COLO668 (cell line): ENCODE measurements at regions not wholly inside any gene's neighbourhood (a gene's known extent, or its start where the extent isn't known, plus 50 kb on each side); places are given as distances from the start of the nearest gene placed in this dataset.
"Not testable (repeated sequence)": the region's sequence is repeated elsewhere in the genome, so short reads cannot be mapped to it uniquely, and the experiment has no call there.

Experiments
- DNase-seq: peaks from one replicate; lab custom pipeline; 2025; ENCODE audit not compliant: unreplicated experiment; lab: John Stamatoyannopoulos, UW

GRCh38 chr7:69187824-69188333 is 410.4 kb upstream of the AUTS2 start:
- DNase-seq: no peak

GRCh38 chr7:69189406-69189805 is 408.9 kb upstream of the AUTS2 start:
- no peak for DNase-seq

GRCh38 chr7:69190025-69190424 is 408.2 kb upstream of the AUTS2 start:
- no peak for DNase-seq

GRCh38 chr7:69190763-69191162 is 407.5 kb upstream of the AUTS2 start:
- DNase-seq: no peak

- DNase-seq: no peak
Measured at GRCh38 chr7:69192134-69192533, 406.1 kb upstream of the AUTS2 start.

GRCh38 chr7:69193061-69193460 is 405.2 kb upstream of the AUTS2 start:
- no peak for DNase-seq

GRCh38 chr7:69196593-69196992 is 401.7 kb upstream of the AUTS2 start:
- no peak for DNase-seq

GRCh38 chr7:69198250-69198649 is 400.0 kb upstream of the AUTS2 start:
- no peak for DNase-seq

- DNase-seq: no peak
Measured at GRCh38 chr7:69199041-69199440, 399.2 kb upstream of the AUTS2 start.

- no peak for DNase-seq
Measured at GRCh38 chr7:69199661-69200060, 398.6 kb upstream of the AUTS2 start.

GRCh38 chr7:69203871-69204270 is 394.4 kb upstream of the AUTS2 start:
- DNase-seq: no peak

- no peak for DNase-seq
Measured at GRCh38 chr7:69204943-69205342, 393.3 kb upstream of the AUTS2 start.

- no peak for DNase-seq
Measured at GRCh38 chr7:69205581-69205980, 392.7 kb upstream of the AUTS2 start.

GRCh38 chr7:69208276-69208675 is 390.0 kb upstream of the AUTS2 start:
- DNase-seq: no peak

GRCh38 chr7:69208848-69209247 is 389.4 kb upstream of the AUTS2 start:
- no peak for DNase-seq

- no peak for DNase-seq
Measured at GRCh38 chr7:69211336-69211735, 386.9 kb upstream of the AUTS2 start.

GRCh38 chr7:69211739-69212138 is 386.5 kb upstream of the AUTS2 start:
- no peak for DNase-seq

- no peak for DNase-seq
Measured at GRCh38 chr7:69213878-69214277, 384.4 kb upstream of the AUTS2 start.

- DNase-seq: not testable (repeated sequence)
Measured at GRCh38 chr7:69215516-69215915, 382.8 kb upstream of the AUTS2 start.

- DNase-seq: no peak
Measured at GRCh38 chr7:69217516-69218350, 380.5 kb upstream of the AUTS2 start.

GRCh38 chr7:69218576-69218975 is 379.7 kb upstream of the AUTS2 start:
- DNase-seq: no peak

- no peak for DNase-seq
Measured at GRCh38 chr7:69219381-69219780, 378.9 kb upstream of the AUTS2 start.
